Hepatocyte (in vitro differentiated cells): ENCODE measurements at regions not wholly inside any gene's neighbourhood (a gene's known extent, or its start where the extent isn't known, plus 50 kb on each side); places are given as distances from the start of the nearest gene placed in this dataset.

Experiments
- DNase-seq: peaks from one replicate; pipeline ENCODE4 v3.0.0-alpha.2; 2016; ENCODE audit warnings: low spot score
- H2AFZ ChIP-seq: fragments of 200-600 bp; sonication (generic); 2 replicates; pipeline ENCODE4 v1.6.0; 2016; ENCODE audit warnings: antibody characterized with exemption, mild to moderate bottlenecking
- H3K27ac ChIP-seq: fragments of 200-600 bp; sonication (generic); 2 replicates; pipeline ENCODE4 v1.5.1; 2016; ENCODE audit warnings: mild to moderate bottlenecking
- H3K27me3 ChIP-seq: fragments of 200-600 bp; sonication (generic); 2 replicates; pipeline ENCODE4 v1.6.1; 2016
- H3K36me3 ChIP-seq: fragments of 200-600 bp; sonication (generic); replicated peaks from 2 replicates; pipeline ENCODE4 v1.5.1; 2016; ENCODE audit warnings: low read depth; ENCODE audit not compliant: insufficient read depth
- H3K4me1 ChIP-seq: fragments of 200-600 bp; sonication (generic); 2 replicates; pipeline ENCODE4 v1.5.1; 2016; ENCODE audit warnings: mild to moderate bottlenecking, moderate library complexity; ENCODE audit not compliant: insufficient read depth
- H3K4me2 ChIP-seq: fragments of 200-600 bp; sonication (generic); 2 replicates; pipeline ENCODE4 v1.6.0; 2016
- H3K4me3 ChIP-seq: fragments of 200-600 bp; sonication (generic); 2 replicates; pipeline ENCODE4 v1.5.1; 2016; ENCODE audit warnings: mild to moderate bottlenecking
- H3K79me2 ChIP-seq: fragments of 200-600 bp; sonication (generic); 2 replicates; pipeline ENCODE4 v1.6.0; 2017; ENCODE audit warnings: mild to moderate bottlenecking
- H3K9me2 ChIP-seq: fragments of 200-600 bp; sonication (generic); replicated peaks from 2 replicates; pipeline ENCODE4 v1.6.0; 2017; ENCODE audit warnings: mild to moderate bottlenecking; ENCODE audit not compliant: insufficient read depth
- H3K9me3 ChIP-seq: fragments of 200-600 bp; sonication (generic); 2 replicates; pipeline ENCODE4 v1.5.1; 2016; ENCODE audit warnings: low read depth, mild to moderate bottlenecking
- H4K20me1 ChIP-seq: fragments of 200-600 bp; sonication (generic); 2 replicates; pipeline ENCODE4 v1.6.0; 2016; ENCODE audit warnings: mild to moderate bottlenecking; ENCODE audit not compliant: insufficient read depth, poor library complexity, severe bottlenecking
- CTCF ChIP-seq: fragments of 200-600 bp; sonication (generic); IDR thresholded peaks from 2 replicates; pipeline ENCODE4 v1.5.1; 2016; ENCODE audit warnings: antibody characterized with exemption, mild to moderate bottlenecking; ENCODE audit not compliant: poor library complexity
- EZH2 ChIP-seq: fragments of 200-600 bp; sonication (generic); IDR thresholded peaks from 2 replicates; pipeline ENCODE4 v1.6.1; 2016; ENCODE audit warnings: antibody characterized with exemption, mild to moderate bottlenecking, borderline replicate concordance
- EZH2phosphoT487 ChIP-seq: fragments of 200-600 bp; sonication (generic); IDR thresholded peaks from one replicate; pipeline ENCODE4 v1.6.1; 2018; ENCODE audit warnings: antibody characterized with exemption, mild to moderate bottlenecking, low read depth, moderate library complexity; ENCODE audit not compliant: unreplicated experiment, severe bottlenecking
- WGBS: methylation state at CpG from one replicate; pipeline ENCODE4 v1.1.6; 2016; ENCODE audit warnings: low lambda C conversion rate; ENCODE audit errors: missing lambda C conversion rate; 5-methylcytosine and 5-hydroxymethylcytosine counted together

- WGBS: 80% methylated on average over 1 of the region's 1 CpG
- H3K36me3 ChIP-seq: no peaks in the 10 kb centered on the region
- DNase-seq: no peak
- no peaks in the 10 kb centered on the region for H4K20me1 ChIP-seq
- no peak overlapping the region for H3K27ac ChIP-seq
- no peak overlapping the region for H3K4me3 ChIP-seq
- no peaks in the 10 kb centered on the region for H3K4me1 ChIP-seq
- no peaks in the 10 kb centered on the region for H3K79me2 ChIP-seq
- no peak overlapping the region for H3K4me2 ChIP-seq
- no peaks in the 10 kb centered on the region for H3K27me3 ChIP-seq
- no peaks in the 10 kb centered on the region for H3K9me3 ChIP-seq
- no peaks in the 10 kb centered on the region for H3K9me2 ChIP-seq
- H2AFZ ChIP-seq: no peak overlapping the region
- TF ChIP-seq EZH2: no peak
- no peak for TF ChIP-seq EZH2phosphoT487
- no peak for TF ChIP-seq CTCF
Observed at GRCh38 chr9:19583890-19584289, 175.1 kb downstream of the ACER2 start.

- H3K27ac ChIP-seq: no peak overlapping the region
- H3K36me3 ChIP-seq: no peaks in the 10 kb centered on the region
- H3K4me1 ChIP-seq: no peaks in the 10 kb centered on the region
- no peaks in the 10 kb centered on the region for H3K9me3 ChIP-seq
- H3K27me3 ChIP-seq: no peaks in the 10 kb centered on the region
- no peaks in the 10 kb centered on the region for H4K20me1 ChIP-seq
- DNase-seq: no peak
- no peak overlapping the region for H3K4me3 ChIP-seq
- no peaks in the 10 kb centered on the region for H3K9me2 ChIP-seq
- no peaks in the 10 kb centered on the region for H3K79me2 ChIP-seq
- no peak overlapping the region for H3K4me2 ChIP-seq
- WGBS: 82% methylated on average over 3 of the region's 3 CpGs
- TF ChIP-seq EZH2 (no peak), CTCF (no peak), EZH2phosphoT487 (no peak)
- no peak overlapping the region for H2AFZ ChIP-seq
Observed at GRCh38 chr9:19577411-19577810, 168.6 kb downstream of the ACER2 start.

- 47% methylated on average over 3 of the region's 3 CpGs for WGBS
Observed at GRCh38 chr9:19568946-19569345, 160.1 kb downstream of the ACER2 start.

More at GRCh38 chr9:19568946-19569345, 160.1 kb downstream of the ACER2 start:
- H3K27me3 ChIP-seq: no peaks in the 10 kb centered on the region
- no peak for TF ChIP-seq CTCF
- no peak for TF ChIP-seq EZH2phosphoT487
- no peak for TF ChIP-seq EZH2
- no peak for DNase-seq
- H3K9me2 ChIP-seq: no peaks in the 10 kb centered on the region
- no peak overlapping the region for H3K4me3 ChIP-seq
- no peaks in the 10 kb centered on the region for H3K36me3 ChIP-seq
- H3K9me3 ChIP-seq: no peaks in the 10 kb centered on the region
- no peaks in the 10 kb centered on the region for H3K79me2 ChIP-seq
- no peak overlapping the region for H3K27ac ChIP-seq
- no peaks in the 10 kb centered on the region for H3K4me1 ChIP-seq
- no peaks in the 10 kb centered on the region for H4K20me1 ChIP-seq
- H2AFZ ChIP-seq: no peak overlapping the region
- H3K4me2 ChIP-seq: no peak overlapping the region
